ENCODE measurements at regions not wholly inside any gene's neighbourhood (a gene's known extent, or its start where the extent isn't known, plus 50 kb on each side); places are given as distances from the start of the nearest gene placed in this dataset.

DNA sequence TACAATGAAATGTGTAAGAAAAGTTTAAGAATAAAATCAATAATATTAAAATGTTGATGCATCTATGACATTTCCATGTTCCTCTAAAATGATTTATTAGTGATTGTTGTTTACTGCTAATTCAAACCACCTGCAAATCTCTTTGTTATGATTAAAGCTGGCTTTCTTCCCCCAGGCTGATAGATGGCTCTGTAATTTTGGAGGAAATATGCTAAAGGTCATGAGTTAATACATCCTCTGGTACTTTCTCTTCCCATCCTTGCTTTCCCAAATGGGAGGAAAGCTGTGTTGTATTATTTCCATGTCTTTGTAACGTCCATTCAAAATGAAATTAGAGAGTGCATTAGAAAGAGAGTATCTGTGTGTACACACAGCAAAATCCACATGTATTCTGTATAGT is 139.5 kb upstream of the TMCO5A start:
- FAIRE-seq, result no peak

DNA sequence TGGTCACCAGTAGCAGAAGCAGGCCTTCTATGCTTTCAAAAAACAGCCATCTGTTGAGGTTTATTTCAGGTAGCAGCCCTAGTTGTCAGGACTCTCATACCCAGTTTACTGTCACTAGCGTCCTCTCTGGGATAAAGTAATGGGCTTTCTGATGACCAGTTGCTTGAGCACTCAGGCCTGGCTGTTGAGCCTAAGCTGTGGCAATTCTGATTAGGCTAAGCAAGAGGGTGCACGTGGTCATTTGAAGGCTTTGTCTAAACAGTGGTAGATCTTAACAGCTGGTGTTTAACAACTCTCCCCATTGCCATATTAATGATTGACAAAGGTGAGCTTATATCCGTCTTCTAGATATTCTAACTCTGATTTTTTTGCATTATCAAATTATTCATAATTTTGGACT is 132.9 kb upstream of the TMCO5A start:
- FAIRE-seq, result no peak

DNA sequence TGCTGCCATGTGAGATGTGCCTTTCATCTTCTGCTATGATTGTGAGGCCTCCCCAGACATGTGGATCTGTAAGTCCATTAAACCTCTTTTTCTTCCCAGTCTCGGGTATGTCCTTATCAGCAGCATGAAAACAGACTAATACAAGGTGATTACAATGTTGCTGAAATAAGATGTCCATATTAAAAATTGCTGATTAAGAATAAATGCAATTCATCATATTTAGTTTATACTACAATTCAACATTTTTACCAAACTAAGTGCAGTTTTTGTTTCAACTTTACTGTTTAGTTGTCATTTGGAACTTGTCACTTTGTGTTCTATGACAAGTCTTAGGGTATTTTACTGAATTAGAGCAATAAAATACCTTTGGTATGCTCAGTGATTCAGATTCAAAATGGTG is 127.6 kb upstream of the TMCO5A start:
- no peak for FAIRE-seq

DNA sequence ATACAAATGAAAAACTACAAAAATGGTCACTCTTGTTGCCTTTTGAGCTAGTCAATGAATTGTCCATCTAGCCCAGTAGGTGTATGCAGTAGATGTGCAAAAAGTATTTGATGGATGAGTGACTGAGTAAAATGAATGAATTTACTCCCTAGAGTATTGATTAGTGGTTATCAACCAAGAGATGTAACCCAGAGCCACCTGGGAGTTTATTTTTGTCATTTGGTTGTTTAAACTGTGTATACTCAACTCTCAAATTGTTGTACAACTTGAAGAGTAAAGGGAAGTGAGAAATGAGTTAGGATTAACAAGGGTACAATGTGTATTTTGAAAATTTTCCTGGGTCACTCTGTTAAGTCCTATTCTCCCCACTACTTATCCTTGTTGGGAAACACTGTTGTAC is 124.1 kb upstream of the TMCO5A start:
- FAIRE-seq, result no peak

DNA sequence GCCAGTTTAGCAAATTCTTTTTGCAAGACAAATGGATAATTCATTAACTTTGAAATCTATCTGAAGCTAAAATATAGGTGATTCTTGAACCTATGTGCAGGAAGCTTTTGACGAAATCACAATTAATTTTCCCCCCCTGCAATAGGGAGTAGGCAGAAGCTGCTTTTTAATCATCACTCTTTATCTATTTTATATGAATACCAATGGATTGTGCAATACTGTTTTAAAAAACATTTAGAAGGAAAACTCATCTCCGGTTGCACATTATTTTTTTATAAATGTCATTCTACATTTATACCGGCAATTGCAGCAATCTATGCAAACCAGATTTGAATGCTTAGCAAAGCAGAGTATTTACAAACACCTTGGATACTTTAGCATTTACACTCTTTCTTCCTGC is 121.1 kb upstream of the TMCO5A start:
- no peak for FAIRE-seq

DNA sequence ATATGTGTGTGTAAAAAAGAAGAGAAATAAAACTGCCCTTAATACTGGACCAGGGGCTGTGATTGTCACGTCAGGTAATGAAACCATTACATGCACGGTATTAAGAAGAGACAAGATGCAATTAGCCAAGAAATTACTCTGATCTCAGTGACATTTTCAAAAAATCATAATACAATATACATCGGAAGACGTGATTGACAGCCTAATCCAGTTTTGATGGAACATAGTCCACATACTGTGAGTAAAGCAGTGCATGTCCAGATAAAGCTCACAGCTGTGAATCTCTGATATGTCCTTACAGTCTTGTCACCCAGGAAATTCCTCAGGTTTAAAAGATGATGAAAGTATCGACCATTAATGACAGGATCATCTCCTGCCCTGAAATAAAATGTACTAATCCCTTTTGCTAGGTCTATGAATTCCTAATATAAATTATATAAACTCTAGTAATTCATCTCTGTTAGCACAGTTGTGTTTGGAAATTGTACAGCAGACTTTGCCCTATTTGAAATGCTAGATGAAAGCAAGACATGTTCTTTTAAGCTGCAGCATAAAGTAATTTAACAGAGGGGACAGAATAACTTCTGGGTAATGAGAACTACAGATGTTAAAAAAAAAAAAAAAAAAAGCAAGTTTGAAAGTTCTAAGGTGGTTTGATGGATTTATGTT is 119.5 kb upstream of the TMCO5A start:
- FAIRE-seq, result no peak

DNA sequence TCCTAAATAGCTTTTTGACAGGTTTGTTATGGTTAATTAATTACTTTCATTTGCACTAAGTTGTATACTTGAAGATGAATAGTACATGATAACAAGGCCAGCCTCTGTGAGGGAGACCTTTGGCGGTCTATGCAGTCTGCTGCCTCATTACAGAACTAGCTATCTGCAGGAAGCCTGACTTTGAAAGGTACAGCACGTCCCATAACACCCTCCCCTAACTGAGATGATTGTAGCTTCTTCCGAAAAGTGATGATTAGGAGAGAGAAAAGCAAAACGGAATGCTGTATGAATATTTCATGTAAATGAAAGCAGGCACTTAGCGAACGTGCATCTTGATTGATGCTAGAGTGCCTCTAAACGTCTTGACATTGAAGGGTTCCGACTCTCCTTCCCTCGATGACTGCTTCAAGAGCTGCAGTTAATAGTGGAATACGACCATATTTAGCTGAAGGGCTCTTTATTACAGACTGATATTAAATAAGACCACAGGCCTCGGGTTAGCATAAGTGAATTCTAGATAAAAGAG is 116.2 kb upstream of the TMCO5A start:
- FAIRE-seq, result no peak

DNA sequence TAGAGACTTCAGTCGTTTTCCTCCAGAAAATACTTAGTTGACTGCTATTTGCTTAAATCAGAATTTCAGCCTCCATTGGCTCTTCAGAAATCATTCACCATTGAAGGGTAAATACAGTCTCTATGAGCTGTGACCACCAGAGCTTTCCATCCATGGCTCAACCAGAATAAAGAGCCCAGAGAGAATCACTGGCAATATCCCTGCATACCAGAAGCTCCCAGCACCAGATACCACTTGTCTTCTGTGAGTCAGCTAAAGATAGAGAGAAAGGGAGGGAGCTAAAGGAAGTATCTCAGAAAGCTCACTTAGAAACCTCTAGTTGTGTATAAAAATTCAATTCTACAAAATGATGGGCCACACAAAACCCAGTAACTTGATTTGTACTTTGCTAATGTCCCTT is 115.2 kb upstream of the TMCO5A start:
- FAIRE-seq, result no peak

DNA sequence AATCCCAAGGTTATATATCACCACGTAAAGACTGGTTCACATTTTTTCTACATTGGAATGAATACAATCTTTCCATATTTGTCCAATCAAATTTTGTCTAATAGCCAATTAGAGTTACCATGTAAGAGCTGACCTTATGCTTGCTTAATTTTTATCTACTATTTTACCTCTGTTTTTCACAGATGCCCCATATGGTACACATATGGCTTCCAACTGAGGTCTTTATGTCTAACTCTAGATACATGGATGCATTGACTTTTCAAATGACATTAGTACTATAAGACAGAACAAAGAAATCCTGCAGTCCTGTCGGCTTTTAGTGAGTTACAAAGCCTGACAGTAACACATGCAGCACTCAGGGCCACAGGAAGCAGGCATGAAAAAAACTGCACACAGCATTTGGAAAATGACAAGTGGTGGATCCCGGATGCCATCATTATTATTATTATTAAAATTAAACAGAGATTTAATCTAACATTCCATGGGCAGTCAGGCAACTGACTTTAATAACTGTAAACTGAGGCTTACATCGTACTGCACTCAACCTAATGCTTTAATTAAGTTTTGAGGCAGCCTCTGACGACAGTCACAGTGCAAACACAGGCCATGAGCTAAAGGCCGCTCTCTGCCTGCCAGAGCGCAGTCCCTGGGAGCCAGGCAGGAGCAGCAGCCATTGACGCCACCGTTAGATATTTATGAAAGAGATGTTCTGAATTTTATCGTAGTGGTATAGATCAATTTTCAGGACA is 113.9 kb upstream of the TMCO5A start:
- no peak for FAIRE-seq

DNA sequence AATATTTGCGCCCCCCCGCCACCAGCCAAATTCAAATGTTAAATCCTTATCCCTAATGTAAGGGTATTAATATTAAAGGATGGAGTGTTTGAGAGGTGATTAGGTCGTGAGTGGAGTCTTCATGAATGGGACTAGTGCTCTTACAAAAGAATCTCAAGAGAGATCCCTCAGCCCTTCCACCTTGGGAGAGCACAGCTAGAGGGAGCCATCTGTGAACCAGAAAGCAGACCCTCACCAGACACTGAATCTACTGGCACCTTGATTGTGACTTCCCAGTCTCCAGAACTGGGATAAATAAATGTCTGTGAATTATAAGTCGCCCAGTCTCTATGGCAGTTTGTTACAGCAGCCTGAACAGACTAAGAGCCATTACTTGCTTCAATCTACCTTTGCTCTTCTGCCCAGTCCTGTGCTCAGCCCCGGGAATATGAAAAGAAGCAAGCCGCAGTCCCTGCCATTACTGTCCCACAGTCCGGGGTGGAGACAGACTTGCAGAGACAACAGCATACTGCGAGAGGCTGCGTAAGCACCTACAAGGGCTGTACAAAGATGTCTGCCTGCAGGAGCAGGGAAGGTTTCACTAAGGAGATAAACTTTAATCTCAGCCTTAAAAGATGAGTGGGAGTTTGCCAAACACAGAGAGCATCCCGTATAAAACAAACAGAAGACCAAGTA is 110.7 kb upstream of the TMCO5A start:
- FAIRE-seq, result no peak

DNA sequence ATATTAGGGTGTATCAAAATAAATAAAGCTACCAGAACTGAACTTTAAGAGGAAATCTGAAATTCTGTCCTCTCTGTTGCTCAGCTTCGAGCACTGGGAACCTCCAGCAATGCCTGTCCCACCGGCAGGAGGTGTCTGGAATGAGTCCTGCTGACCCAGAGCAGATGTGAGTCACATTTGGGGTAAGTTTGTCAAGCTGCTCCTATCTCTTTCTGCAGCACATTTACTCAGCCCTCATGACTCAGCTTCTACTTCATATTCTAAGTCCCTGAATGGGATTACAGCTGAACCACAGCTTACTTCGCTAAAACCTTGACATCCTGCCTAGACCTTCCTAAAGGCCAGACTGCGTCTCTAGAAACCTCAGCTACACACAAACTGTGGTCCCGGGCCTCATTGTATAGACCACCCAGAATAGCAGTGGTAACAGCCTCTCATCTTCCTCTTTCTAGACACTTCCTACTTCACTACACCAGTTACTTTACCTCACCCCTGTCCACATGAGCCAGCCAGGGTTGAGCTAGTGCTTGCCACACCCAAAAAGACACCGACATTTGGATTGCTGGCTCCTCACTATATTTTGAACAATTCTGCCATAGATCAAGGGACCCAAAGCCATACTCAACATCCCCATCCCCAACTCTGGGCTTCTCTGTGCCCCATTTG is 109.6 kb upstream of the TMCO5A start:
- FAIRE-seq, result no peak

DNA sequence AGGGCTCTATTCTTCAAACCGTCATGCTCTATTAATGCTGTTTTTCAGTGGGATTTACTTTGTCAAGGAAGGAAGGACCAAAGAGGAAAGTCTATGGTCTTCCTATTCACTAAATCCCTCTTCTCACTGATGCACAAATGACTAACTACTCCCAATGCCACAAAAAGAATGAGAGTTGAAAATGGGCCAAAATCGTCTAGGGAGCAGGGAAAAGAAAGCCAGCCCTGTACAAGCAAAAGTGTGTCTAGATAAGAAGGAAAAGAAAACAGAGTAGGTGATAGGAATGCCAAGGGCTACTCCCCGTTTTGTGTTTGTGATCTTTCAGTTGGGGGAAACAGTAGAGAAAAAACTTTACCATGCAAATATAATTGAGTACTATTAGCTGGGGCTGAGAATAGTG is 97.2 kb upstream of the TMCO5A start:
- FAIRE-seq, result no peak

DNA sequence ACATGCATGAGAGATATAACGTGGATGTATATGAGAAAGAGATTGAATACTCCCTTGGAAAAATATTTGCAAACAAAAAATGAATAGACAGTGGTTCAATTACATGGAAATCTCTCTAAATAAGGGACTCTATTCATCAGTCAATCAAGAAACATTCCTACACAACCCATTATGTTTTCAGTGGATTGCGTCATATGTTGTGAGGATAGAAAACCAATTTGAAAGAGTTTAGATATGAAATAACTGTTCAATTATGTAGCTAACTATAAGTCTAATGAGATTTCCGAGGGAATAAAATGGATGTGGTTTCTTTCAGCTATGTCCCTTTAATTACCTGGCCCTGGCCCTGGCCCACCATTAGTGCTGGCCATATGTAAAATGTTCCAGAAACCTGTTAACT is 86.7 kb upstream of the TMCO5A start:
- FAIRE-seq, result no peak

DNA sequence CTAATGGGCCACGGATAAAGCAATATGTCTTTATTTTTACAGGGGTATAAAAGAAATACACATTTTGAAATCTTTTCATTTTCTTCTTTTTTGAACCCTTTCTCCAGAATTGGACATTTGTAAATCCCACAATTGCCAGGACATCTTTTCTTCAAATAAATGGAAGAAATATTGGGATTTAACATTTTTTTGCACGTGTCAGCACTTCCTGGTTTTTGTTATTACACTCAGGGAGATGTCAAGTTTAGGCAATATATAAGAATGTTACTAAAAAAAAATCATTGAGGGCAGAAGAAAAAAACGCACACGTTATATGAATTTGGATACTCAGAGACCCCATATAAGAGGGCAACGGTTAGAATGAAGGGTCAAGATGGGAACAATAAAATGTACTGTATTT is 78.3 kb upstream of the TMCO5A start:
- no peak for FAIRE-seq

DNA sequence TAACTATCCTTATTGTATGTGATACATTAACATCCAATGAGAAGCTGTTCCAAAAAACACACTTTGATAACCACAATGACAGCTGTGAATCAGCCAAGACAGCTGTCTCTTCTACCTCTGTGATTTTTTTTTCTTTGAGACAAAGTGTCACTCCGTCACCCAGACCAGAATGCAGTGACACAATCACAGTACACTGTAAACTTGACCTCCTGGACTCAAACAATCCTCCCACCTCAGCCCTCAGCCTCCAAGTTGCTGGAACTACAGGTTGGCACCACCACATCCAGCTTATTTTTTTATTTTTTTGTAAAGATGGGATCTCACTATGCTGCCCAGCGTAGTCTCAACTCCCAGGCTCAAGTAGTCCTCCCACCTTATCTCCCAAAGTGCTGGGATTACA is 73.5 kb upstream of the TMCO5A start:
- no peak for FAIRE-seq

DNA sequence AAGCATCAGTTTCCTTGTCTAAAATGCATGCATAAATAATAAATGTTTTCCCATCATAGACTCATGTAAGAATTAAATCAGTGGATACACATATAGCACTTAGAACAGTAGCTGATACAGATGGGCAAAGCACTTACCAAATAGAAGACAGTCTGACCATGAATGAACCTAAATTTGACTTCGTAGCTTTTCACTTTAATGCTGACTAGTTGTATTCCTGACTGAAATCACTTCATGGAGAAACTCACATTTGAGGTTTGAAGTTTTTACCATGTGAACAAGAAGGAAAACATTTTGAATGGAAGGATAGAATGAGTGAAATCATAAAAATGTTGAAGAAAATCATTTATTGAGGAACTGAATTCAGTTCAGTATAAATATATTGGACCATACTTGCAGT is 68.8 kb upstream of the TMCO5A start:
- FAIRE-seq, result no peak

DNA sequence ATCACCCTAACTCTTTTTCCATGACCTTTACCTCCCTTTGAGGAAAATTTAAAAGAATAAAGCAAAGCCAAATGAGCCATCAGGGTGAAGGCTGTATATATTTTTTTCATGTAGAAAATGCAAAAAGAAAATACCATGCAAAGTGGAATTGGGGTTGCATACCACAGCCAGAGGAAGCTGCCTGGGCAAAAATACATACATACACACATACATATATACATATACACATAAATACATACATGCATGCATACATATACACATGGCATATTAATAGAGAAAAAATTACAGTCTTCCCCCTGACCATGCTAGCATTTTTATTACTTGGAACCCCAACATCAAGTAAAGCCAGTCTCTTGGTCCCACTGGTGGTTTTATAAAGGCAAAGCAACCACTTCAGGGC is 63.7 kb upstream of the TMCO5A start:
- no peak for FAIRE-seq

DNA sequence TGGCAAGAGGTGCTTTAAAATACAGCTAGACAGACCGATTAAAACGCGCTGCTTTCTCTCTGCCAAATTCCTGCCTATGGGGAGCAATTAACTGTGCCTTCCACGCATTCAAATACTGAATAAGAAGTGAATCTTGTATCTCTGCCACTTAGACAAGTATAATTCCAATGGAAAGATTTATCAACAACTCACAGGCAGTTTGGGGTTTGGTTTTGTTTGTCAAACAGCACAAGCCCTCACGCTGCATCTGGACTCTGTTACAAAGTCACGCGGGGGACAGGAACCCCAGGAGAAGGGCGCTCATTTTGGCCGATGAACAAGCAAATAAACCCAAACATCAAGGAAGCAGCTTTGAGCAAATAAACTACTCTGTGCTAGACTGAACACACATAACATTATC is 61.8 kb upstream of the TMCO5A start:
- peak; percentile 41 for FAIRE-seq

DNA sequence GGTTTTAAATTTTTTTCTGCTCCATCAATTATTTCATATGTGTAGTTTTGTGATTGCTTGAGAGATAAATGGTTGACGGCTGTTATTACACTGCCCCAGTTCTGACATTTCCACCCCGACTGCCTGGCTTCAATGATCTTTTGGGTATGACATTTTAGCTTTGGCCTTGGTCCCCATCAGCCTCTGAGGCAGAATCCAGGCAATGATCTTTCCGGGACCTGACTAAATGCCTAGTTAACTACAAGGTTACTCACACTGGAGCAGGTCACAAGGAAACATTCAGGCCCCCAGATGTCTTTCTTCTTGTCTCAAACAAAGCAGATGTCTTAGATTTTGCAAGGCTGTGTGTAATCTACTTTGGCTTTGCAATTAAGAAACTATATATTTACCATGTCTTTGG is 61.1 kb upstream of the TMCO5A start:
- FAIRE-seq, result no peak

DNA sequence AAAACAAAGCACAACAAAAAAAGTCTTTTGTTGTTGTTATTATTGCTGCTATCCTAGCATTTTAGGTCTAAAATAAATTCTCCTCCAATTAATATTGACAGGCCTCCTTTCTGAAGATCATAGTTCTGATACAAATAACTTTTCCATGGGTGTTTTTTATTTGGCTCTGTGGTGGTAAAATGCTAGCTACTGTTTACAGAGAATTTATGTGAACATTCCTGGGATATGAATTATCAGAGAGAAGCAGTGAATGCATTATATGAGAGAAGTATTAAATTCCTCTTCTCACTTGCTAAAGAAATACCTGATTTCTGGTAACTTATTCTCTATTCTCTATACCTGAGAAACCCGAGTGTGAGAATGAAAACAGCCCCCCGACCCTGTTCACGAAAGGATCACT is 57.5 kb upstream of the TMCO5A start:
- FAIRE-seq, result no peak

DNA sequence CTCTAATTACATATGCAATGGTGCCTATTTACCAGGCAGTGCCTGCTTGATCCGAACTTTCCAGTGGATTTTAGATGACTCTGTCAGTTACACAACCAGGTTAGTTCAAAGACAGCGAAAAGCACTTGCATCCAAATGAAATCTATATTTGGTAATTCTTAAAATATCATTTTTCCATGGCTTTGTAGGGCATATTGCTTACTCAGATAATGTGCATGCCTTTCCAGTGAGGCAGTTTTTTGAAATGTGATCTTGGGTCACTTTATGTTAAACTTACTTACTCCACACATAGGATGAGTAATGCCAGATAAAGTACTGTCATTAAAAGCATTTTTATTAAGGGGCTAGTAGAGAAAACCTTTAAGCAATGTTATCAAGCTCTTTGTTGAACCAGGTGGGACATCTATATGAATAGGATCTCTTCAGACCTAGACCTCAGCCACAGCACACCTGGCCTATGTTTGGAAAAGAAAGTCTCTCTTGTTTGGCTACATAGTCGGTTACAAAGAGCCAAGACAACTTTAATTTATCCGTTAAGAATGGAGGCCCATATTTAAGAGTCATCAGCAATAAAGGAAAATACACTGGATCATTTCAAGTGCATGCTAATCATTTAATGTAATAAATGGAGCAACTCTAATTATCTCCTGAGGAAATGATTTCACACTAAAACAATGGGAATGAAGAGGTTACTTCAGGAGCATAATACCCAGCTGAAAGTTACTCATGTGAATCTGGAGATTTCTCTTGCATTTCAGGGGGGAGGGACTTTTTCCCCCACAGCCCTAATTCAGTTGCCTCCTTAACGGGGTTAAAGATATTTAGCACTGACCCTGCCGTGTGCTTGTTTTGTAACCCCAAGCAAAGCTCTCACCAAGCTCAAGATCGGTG is 56.3 kb upstream of the TMCO5A start:
- FAIRE-seq, result no peak
